GM12878 (cell line): ENCODE measurements at regions not wholly inside any gene's neighbourhood (a gene's known extent, or its start where the extent isn't known, plus 50 kb on each side); places are given as distances from the start of the nearest gene placed in this dataset.

Experiments
- ATAC-seq: fragments of 200-7000 bp; cut with Tn5 transposase; 3 replicates; pipeline ENCODE4 v1.9.1; 2020; ENCODE audit warnings: mild to moderate bottlenecking, moderate library complexity
- BruUV-seq: library from RNA; stranded (reverse); fragments of 400-500 nt; replicated peaks from 2 replicates; lab custom pipeline; 2021; lab: Mats Ljungman, UMichigan
- CTCF ChIA-PET: fragments of 300-600 bp; sonication (Branson Sonifier 250); formaldehyde crosslinking; extraction: SDS; loops from one replicate; lab custom pipeline; 2021; ENCODE audit warnings: inconsistent platforms; lab: Yijun Ruan, JAX
- POLR2A ChIA-PET: fragments of 350-600 bp; formaldehyde crosslinking; extraction: SDS; loops from one replicate; lab custom pipeline; 2021; ENCODE audit warnings: inconsistent platforms; lab: Charles Lee
- RAD21 ChIA-PET: fragments of 300-600 bp; sonication (Branson Sonifier 250); formaldehyde crosslinking; loops from one replicate; lab custom pipeline; 2023; ENCODE audit warnings: antibody characterized with exemption; ENCODE audit not compliant: unreplicated experiment; lab: Charles Lee
- SMC1A ChIA-PET: fragments of 300-600 bp; sonication (Branson Sonifier 250); formaldehyde crosslinking; loops from one replicate; lab custom pipeline; 2023; ENCODE audit not compliant: unreplicated experiment, uncharacterized antibody; lab: Charles Lee
- DNase-seq: peaks from one replicate; pipeline ENCODE4 v3.0.0-alpha.2; 2011; ENCODE audit warnings: low read depth, low spot score
- FAIRE-seq: peaks from 3 replicates; lab custom pipeline; 2011; peaks lifted over from hg19 to GRCh38; lab: Jason Lieb, UNC
- H2AFZ ChIP-seq: 2 replicates; pipeline ENCODE4 v1.6.0; 2011; ENCODE audit warnings: low read depth, low read length, control low read depth; ENCODE audit not compliant: control insufficient read depth
- H3K27ac ChIP-seq: 2 replicates; pipeline ENCODE4 v1.5.1; 2011; ENCODE audit warnings: control low read depth; ENCODE audit not compliant: control insufficient read depth, insufficient read depth
- H3K27me3 ChIP-seq, 2 experiments: replicated peaks in 1 of 2; 2 replicates each; pipeline versions ENCODE4 v1.6.0 to v1.6.1; 2011; ENCODE audit warnings: low read length in 1 of 2; ENCODE audit not compliant: control insufficient read depth in 2 of 2, insufficient read depth in 2 of 2
- H3K36me3 ChIP-seq, 2 experiments: 2 replicates each; pipeline ENCODE4 v1.5.1; 2011; ENCODE audit warnings: low read length in 1 of 2; ENCODE audit not compliant: control insufficient read depth in 2 of 2, insufficient read depth in 2 of 2
- H3K4me1 ChIP-seq: 2 replicates; pipeline ENCODE4 v1.6.1; 2011; ENCODE audit warnings: mild to moderate bottlenecking, low read length, moderate library complexity, mixed read lengths; ENCODE audit not compliant: control insufficient read depth, insufficient read depth
- H3K4me2 ChIP-seq: 2 replicates; pipeline ENCODE4 v1.6.0; 2011; ENCODE audit warnings: control low read depth; ENCODE audit not compliant: control insufficient read depth, insufficient read depth
- H3K4me3 ChIP-seq: fragments of 200-600 bp; sonication (generic); 2 replicates; pipeline ENCODE4 v1.5.1; 2016
- H3K79me2 ChIP-seq: 2 replicates; pipeline ENCODE4 v1.6.0; 2011; ENCODE audit warnings: low read length; ENCODE audit not compliant: control insufficient read depth, insufficient read depth
- H3K9ac ChIP-seq: 2 replicates; pipeline ENCODE4 v1.8.0; 2011; ENCODE audit warnings: low read length, control low read depth, mixed read lengths; ENCODE audit not compliant: control insufficient read depth, insufficient read depth
- H3K9me3 ChIP-seq: replicated peaks from 3 replicates; pipeline ENCODE4 v1.5.1; 2011; ENCODE audit warnings: mild to moderate bottlenecking, low read length; ENCODE audit not compliant: control insufficient read depth, insufficient read depth
- H4K20me1 ChIP-seq: 2 replicates; pipeline ENCODE4 v1.6.0; 2011; ENCODE audit not compliant: control insufficient read depth, insufficient read depth
- BCL3 ChIP-seq: IDR thresholded peaks from 2 replicates; pipeline ENCODE4 v1.6.1; 2011; ENCODE audit warnings: borderline replicate concordance, low read depth, mild to moderate bottlenecking, moderate library complexity, low read length; ENCODE audit not compliant: insufficient read depth, poor library complexity, severe bottlenecking
- BRCA1 ChIP-seq: IDR thresholded peaks from 2 replicates; pipeline ENCODE4 v1.6.1; 2011; ENCODE audit warnings: low read depth, low read length, improper control_type of control experiment
- E2F8 ChIP-seq: fragments of 450-650 bp; IDR thresholded peaks from 2 replicates; pipeline ENCODE4 v1.6.1; 2018; ENCODE audit warnings: mild to moderate bottlenecking, low read depth, moderate library complexity; ENCODE audit not compliant: partially characterized antibody
- EGR1 ChIP-seq, 2 experiments: IDR thresholded peaks; 1 replicate in 1 of 2; 2 replicates in 1 of 2; pipeline ENCODE4 v1.6.1; 2011 to 2012; ENCODE audit warnings: low read depth in 2 of 2, low read length in 2 of 2, borderline replicate concordance in 1 of 2, mild to moderate bottlenecking in 1 of 2, moderate library complexity in 1 of 2
- MEF2B ChIP-seq: fragments of 450-650 bp; IDR thresholded peaks from 2 replicates; pipeline ENCODE4 v1.6.1; 2018; ENCODE audit warnings: mild to moderate bottlenecking, moderate library complexity; ENCODE audit not compliant: partially characterized antibody, poor library complexity, severe bottlenecking
- MYB ChIP-seq: fragments of 150-350 bp; IDR thresholded peaks from 2 replicates; pipeline ENCODE4 v1.6.1; 2014; ENCODE audit warnings: mild to moderate bottlenecking, low read depth, low read length, borderline replicate concordance
- POLR2A ChIP-seq: IDR thresholded peaks from 2 replicates; pipeline ENCODE4 v1.6.1; 2011; ENCODE audit warnings: low read depth, mild to moderate bottlenecking, low read length
- RAD51 ChIP-seq: fragments of 450-650 bp; IDR thresholded peaks from 2 replicates; pipeline ENCODE4 v1.6.1; 2016; ENCODE audit warnings: moderate library complexity, mild to moderate bottlenecking, inconsistent platforms
- TCF12 ChIP-seq: IDR thresholded peaks from 2 replicates; pipeline ENCODE4 v1.6.1; 2011; ENCODE audit warnings: low read depth, mild to moderate bottlenecking, low read length
- ZNF217 ChIP-seq: fragments of 450-650 bp; IDR thresholded peaks from 2 replicates; pipeline ENCODE4 v1.6.1; 2017; ENCODE audit warnings: antibody characterized with exemption, mild to moderate bottlenecking
- WGBS: methylation state at CpG from one replicate; pipeline ENCODE4 v1.1.6; 2016; ENCODE audit warnings: low lambda C conversion rate; ENCODE audit not compliant: insufficient replicate concordance, insufficient coverage; ENCODE audit errors: missing lambda C conversion rate; 5-methylcytosine and 5-hydroxymethylcytosine counted together
- in situ Hi-C: fragments of 300-500 bp; cut with MboI; formaldehyde crosslinking; loops from 9 replicates; pipeline ENCODE4 v1.14.3; 2018; ENCODE audit warnings: mixed read lengths
- intact Hi-C: fragments of 100-400 bp; cut with micrococcal nuclease; formaldehyde crosslinking; loops from one replicate; pipeline ENCODE4 v1.14.2; 2022; ENCODE audit not compliant: unreplicated experiment
- TF ChIP-seq, protein P1 (sequence below), 3 experiments: IDR thresholded peaks in 2 of 3; conservative IDR thresholded peaks in 1 of 3; 2 replicates each; pipeline ENCODE4 v1.5.1; 2011; ENCODE audit warnings: low read depth in 3 of 3, low read length in 3 of 3, mild to moderate bottlenecking in 3 of 3, control low read depth in 2 of 3, moderate library complexity in 2 of 3, inconsistent platforms in 1 of 3, mixed read lengths in 1 of 3; ENCODE audit not compliant: control insufficient read depth in 2 of 3, insufficient read depth in 1 of 3; ENCODE audit errors: extremely low read depth in 1 of 3
- TF ChIP-seq, protein P2 (sequence below): fragments of 450-650 bp; IDR thresholded peaks from 2 replicates; pipeline ENCODE4 v1.6.1; 2017; ENCODE audit warnings: antibody characterized with exemption, mild to moderate bottlenecking, moderate library complexity
- TF ChIP-seq, protein P3 (sequence below): fragments of 450-650 bp; IDR thresholded peaks from 2 replicates; pipeline ENCODE4 v1.6.1; 2017; ENCODE audit warnings: mild to moderate bottlenecking, low read depth, inconsistent platforms; ENCODE audit not compliant: poor library complexity, severe bottlenecking

- WGBS = 11% methylated on average over 4 of the region's 4 CpGs
- intact Hi-C loops = no loop called here
- H3K36me3 ChIP-seq = no peaks in the 10 kb centered on the region
- no peak overlapping the region for H3K4me3 ChIP-seq
- H3K4me2 ChIP-seq = no peak overlapping the region
- DNase-seq = no peak
- BruUV-seq = no TSS peak
- no peak overlapping the region for H2AFZ ChIP-seq
- no peak overlapping the region for H3K9ac ChIP-seq
- in situ Hi-C loops = no loop called here
- H3K27me3 ChIP-seq = no peaks in the 10 kb centered on the region
- peaks cover 4% of the 10 kb centered on the region for H3K4me1 ChIP-seq
- FAIRE-seq = no peak
- TF ChIP-seq MEF2B (no peak), EGR1 (IDR thresholded peaks at IDR 0.05; ENCODE audit: borderline replicate concordance in 1 of 2, low read depth in 2 of 2, low read length in 2 of 2) (no peak), POLR2A (no peak), TCF12 (no peak), BCL3 (no peak), ZNF217 (no peak), BRCA1 (no peak), E2F8 (no peak), MYB (no peak), RAD51 (no peak)
- TF ChIP-seq, protein P1, sequence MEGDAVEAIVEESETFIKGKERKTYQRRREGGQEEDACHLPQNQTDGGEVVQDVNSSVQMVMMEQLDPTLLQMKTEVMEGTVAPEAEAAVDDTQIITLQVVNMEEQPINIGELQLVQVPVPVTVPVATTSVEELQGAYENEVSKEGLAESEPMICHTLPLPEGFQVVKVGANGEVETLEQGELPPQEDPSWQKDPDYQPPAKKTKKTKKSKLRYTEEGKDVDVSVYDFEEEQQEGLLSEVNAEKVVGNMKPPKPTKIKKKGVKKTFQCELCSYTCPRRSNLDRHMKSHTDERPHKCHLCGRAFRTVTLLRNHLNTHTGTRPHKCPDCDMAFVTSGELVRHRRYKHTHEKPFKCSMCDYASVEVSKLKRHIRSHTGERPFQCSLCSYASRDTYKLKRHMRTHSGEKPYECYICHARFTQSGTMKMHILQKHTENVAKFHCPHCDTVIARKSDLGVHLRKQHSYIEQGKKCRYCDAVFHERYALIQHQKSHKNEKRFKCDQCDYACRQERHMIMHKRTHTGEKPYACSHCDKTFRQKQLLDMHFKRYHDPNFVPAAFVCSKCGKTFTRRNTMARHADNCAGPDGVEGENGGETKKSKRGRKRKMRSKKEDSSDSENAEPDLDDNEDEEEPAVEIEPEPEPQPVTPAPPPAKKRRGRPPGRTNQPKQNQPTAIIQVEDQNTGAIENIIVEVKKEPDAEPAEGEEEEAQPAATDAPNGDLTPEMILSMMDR (IDR thresholded peaks at IDR 0.05 in 2 of 3, conservative IDR thresholded peaks at IDR 0.05 in 1 of 3; ENCODE audit: control insufficient read depth in 2 of 3, extremely low read depth in 1 of 3, insufficient read depth in 1 of 3, low read depth in 3 of 3, low read length in 3 of 3) = no peak
- TF ChIP-seq, protein P2, sequence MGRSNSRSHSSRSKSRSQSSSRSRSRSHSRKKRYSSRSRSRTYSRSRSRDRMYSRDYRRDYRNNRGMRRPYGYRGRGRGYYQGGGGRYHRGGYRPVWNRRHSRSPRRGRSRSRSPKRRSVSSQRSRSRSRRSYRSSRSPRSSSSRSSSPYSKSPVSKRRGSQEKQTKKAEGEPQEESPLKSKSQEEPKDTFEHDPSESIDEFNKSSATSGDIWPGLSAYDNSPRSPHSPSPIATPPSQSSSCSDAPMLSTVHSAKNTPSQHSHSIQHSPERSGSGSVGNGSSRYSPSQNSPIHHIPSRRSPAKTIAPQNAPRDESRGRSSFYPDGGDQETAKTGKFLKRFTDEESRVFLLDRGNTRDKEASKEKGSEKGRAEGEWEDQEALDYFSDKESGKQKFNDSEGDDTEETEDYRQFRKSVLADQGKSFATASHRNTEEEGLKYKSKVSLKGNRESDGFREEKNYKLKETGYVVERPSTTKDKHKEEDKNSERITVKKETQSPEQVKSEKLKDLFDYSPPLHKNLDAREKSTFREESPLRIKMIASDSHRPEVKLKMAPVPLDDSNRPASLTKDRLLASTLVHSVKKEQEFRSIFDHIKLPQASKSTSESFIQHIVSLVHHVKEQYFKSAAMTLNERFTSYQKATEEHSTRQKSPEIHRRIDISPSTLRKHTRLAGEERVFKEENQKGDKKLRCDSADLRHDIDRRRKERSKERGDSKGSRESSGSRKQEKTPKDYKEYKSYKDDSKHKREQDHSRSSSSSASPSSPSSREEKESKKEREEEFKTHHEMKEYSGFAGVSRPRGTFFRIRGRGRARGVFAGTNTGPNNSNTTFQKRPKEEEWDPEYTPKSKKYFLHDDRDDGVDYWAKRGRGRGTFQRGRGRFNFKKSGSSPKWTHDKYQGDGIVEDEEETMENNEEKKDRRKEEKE = no peak
- TF ChIP-seq, protein P3, sequence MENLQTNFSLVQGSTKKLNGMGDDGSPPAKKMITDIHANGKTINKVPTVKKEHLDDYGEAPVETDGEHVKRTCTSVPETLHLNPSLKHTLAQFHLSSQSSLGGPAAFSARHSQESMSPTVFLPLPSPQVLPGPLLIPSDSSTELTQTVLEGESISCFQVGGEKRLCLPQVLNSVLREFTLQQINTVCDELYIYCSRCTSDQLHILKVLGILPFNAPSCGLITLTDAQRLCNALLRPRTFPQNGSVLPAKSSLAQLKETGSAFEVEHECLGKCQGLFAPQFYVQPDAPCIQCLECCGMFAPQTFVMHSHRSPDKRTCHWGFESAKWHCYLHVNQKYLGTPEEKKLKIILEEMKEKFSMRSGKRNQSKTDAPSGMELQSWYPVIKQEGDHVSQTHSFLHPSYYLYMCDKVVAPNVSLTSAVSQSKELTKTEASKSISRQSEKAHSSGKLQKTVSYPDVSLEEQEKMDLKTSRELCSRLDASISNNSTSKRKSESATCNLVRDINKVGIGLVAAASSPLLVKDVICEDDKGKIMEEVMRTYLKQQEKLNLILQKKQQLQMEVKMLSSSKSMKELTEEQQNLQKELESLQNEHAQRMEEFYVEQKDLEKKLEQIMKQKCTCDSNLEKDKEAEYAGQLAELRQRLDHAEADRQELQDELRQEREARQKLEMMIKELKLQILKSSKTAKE = no peak
- H3K79me2 ChIP-seq = no peaks in the 10 kb centered on the region
- ChIA-PET RAD21 (no interaction called here), SMC1A (no interaction called here), POLR2A (no interaction called here), CTCF (interaction anchor here (0.6 kb wide), 1 partner anchor 79 kb away, joined by 3 read pairs; no protein-coding TSS in a partner anchor)
- no peak for ATAC-seq
- H3K27ac ChIP-seq = no peak overlapping the region
- H3K9me3 ChIP-seq = peaks cover 1% of the 10 kb centered on the region; the same call in 2 of the 3 replicates
- H4K20me1 ChIP-seq = no peaks in the 10 kb centered on the region
Observed at GRCh38 chr14:103255555-103255954, 78.5 kb upstream of the EIF5 start.
